Heart right ventricle (tissue), 16 donors: ENCODE measurements at regions not wholly inside any gene's neighbourhood (a gene's known extent, or its start where the extent isn't known, plus 50 kb on each side); places are given as distances from the start of the nearest gene placed in this dataset.

Source experiments
- ATAC-seq, 8 donors: fragments of 200-7000 bp; cut with Tn5 transposase; one replicate each; pipeline ENCODE4 v1.9.1; 2020; ENCODE audit warnings: mild to moderate bottlenecking in 8 of 8, moderate library complexity in 8 of 8, moderate number of reproducible peaks in 1 of 8
- DNase-seq, 2 donors: peaks; one replicate each; pipeline ENCODE4 v3.0.0-alpha.2; 2020
- H3K27ac ChIP-seq, 10 donors: fragments of 200-600 bp; sonication (generic) in 2 of 10; one replicate each; pipeline versions ENCODE4 v1.5.0 to v1.8.0; 2020 to 2022; ENCODE audit warnings: mild to moderate bottlenecking in 3 of 10
- H3K27me3 ChIP-seq, 7 donors: fragments of 200-600 bp; one replicate each; pipeline ENCODE4 v1.8.0; 2021 to 2022; ENCODE audit warnings: mild to moderate bottlenecking in 2 of 7
- H3K36me3 ChIP-seq, 9 donors: fragments of 200-600 bp; sonication (generic) in 1 of 9; one replicate each; pipeline versions ENCODE4 v1.5.0 to v1.8.0; 2020 to 2022; ENCODE audit warnings: mild to moderate bottlenecking in 2 of 9
- H3K4me1 ChIP-seq, 9 donors: fragments of 200-600 bp; sonication (generic) in 1 of 9; one replicate each; pipeline versions ENCODE4 v1.5.0 to v1.8.0; 2020 to 2022; ENCODE audit warnings: mild to moderate bottlenecking in 4 of 9
- H3K4me3 ChIP-seq, 10 donors: fragments of 200-600 bp; sonication (generic) in 2 of 10; one replicate each; pipeline versions ENCODE4 v1.5.0 to v1.8.0; 2020 to 2022; ENCODE audit warnings: mild to moderate bottlenecking in 7 of 10, moderate library complexity in 2 of 10
- H3K9me3 ChIP-seq, 11 donors: fragments of 200-600 bp in 10 of 11; sonication (generic) in 2 of 11; one replicate each; pipeline versions ENCODE4 v1.5.0 to v1.8.0; 2013 to 2022; ENCODE audit warnings: mild to moderate bottlenecking in 2 of 11, control low read depth in 1 of 11, moderate library complexity in 1 of 11
- CTCF ChIP-seq, 9 donors: fragments of 200-600 bp; sonication (generic) in 2 of 9; IDR thresholded peaks; one replicate each; pipeline versions ENCODE4 v1.5.0 to v1.8.0; 2021 to 2022; ENCODE audit warnings: antibody characterized with exemption in 9 of 9, mild to moderate bottlenecking in 5 of 9, moderate library complexity in 1 of 9
- WGBS, 2 donors: extraction: QIAGEN DNeasy Blood & Tissue Kit; methylation state at CpG; one replicate each; pipeline ENCODE4 v1.1.7; 2013; ENCODE audit warnings: inconsistent platforms in 1 of 2; 5-methylcytosine and 5-hydroxymethylcytosine counted together
- intact Hi-C, 10 donors: fragments of 100-400 bp; cut with DNase I; formaldehyde crosslinking; loops; one replicate each; pipeline versions ENCODE4 v1.11.1 to v1.14.2; 2022
- donor health status: Arrhythmogenic right ventricular cardiomyopathy.
- donor health status: ischemic (EF 13 %, LVEDD 7.1; RV severe dilation, severe dysfunction).
- donor health status: healthy with polysubstance abuse.
- donor health status: DM: no; HTN: yes; CAD: no.
- donor health status: DM: no; HTN: no; CAD: no.
- donor health status: ischemic (EF 25% LVEDD 6.9; RV normal size, moderate dysfunction).
- donor health status: ischemic (EF 25% LVEDD 5.7; RV mildly dilated, moderate dysfunction).
- donor health status: healthy.
- donor health status: DM: yes; HTN: yes; CAD: no.
- donor health status: Ischemic cardiomyopathy.
- donor health status: ischemic (EF 35%, LVEDD 5.7; RV mildly dilated, moderate dysfunction).
- donor health status: nonischemic (EF 11% LVEDD 7.7; RV severe dilation, severe dysfunction).
- donor health status: DM: yes; HTN: yes; CAD: no.
- donor health status: PGD.
- donor health status: ischemic (EF 29% LVEDD 5.4; RV normal size, mild dysfunction).
- donor health status: nonischemic (EF 23%, LVEDD 6.1; RV moderate dilation, normal function).

- 73 to 81% methylated on average over 4 of the region's 4 CpGs for WGBS, 2 donors
- no peak for DNase-seq
- peaks cover 0 to 4% (median 0%) of the 10 kb centered on the region in 11 donors for H3K9me3 ChIP-seq
- H3K4me1 ChIP-seq, result peaks cover 0 to 26% (median 0%) of the 10 kb centered on the region in 9 donors
- intact Hi-C loops, result no loop called here
- no peak overlapping the region for H3K4me3 ChIP-seq
- no peaks in the 10 kb centered on the region for H3K36me3 ChIP-seq
- no peak for TF ChIP-seq CTCF (IDR thresholded peaks at IDR 0.05)
- no peaks in the 10 kb centered on the region for H3K27me3 ChIP-seq
- no peak overlapping the region for H3K27ac ChIP-seq
- ATAC-seq, result no peak
These were observed 94.3 kb upstream of the ADO start for GRCh38 chr10:62710182-62710581.

GRCh38 chr10:62715383-62715782 is 89.1 kb upstream of the ADO start:
- H3K27ac ChIP-seq, result no peak overlapping the region
- H3K36me3 ChIP-seq, result no peaks in the 10 kb centered on the region
- intact Hi-C loops, result no loop called here
- H3K27me3 ChIP-seq, result peaks cover 0 to 3% (median 0%) of the 10 kb centered on the region in 7 donors
- H3K4me1 ChIP-seq, result peaks cover 0 to 4% (median 0%) of the 10 kb centered on the region in 9 donors
- no peak overlapping the region for H3K4me3 ChIP-seq
- ATAC-seq (no peak), DNase-seq (no peak)
- no peak for TF ChIP-seq CTCF (IDR thresholded peaks at IDR 0.05)
- peaks cover 0 to 4% (median 0%) of the 10 kb centered on the region in 11 donors for H3K9me3 ChIP-seq

GRCh38 chr10:62718585-62718984 is 85.9 kb upstream of the ADO start:
- no peaks in the 10 kb centered on the region for H3K4me1 ChIP-seq
- intact Hi-C loops, result no loop called here
- TF ChIP-seq CTCF (IDR thresholded peaks at IDR 0.05), result no peak
- H3K9me3 ChIP-seq, result no peaks in the 10 kb centered on the region
- H3K4me3 ChIP-seq, result no peak overlapping the region
- no peak overlapping the region for H3K27ac ChIP-seq
- no peak for DNase-seq
- peaks cover 0 to 3% (median 0%) of the 10 kb centered on the region in 7 donors for H3K27me3 ChIP-seq
- no peaks in the 10 kb centered on the region for H3K36me3 ChIP-seq
- no peak for ATAC-seq
- 93 to 97% methylated on average over 5 of the region's 5 CpGs for WGBS, 2 donors

GRCh38 chr10:62719061-62719460 is 85.5 kb upstream of the ADO start:
- no peak for TF ChIP-seq CTCF (IDR thresholded peaks at IDR 0.05)
- ATAC-seq (no peak), DNase-seq (no peak)
- intact Hi-C loops, result no loop called here
- no peaks in the 10 kb centered on the region for H3K36me3 ChIP-seq
- H3K4me1 ChIP-seq, result no peaks in the 10 kb centered on the region
- 77 to 85% methylated on average over 2 of the region's 2 CpGs for WGBS, 2 donors
- H3K9me3 ChIP-seq, result no peaks in the 10 kb centered on the region
- H3K27ac ChIP-seq, result no peak overlapping the region
- H3K4me3 ChIP-seq, result no peak overlapping the region
- H3K27me3 ChIP-seq, result peaks cover 0 to 3% (median 0%) of the 10 kb centered on the region in 7 donors
